Spinal cord (tissue), 9 donors: ENCODE measurements at regions not wholly inside any gene's neighbourhood (a gene's known extent, or its start where the extent isn't known, plus 50 kb on each side); places are given as distances from the start of the nearest gene placed in this dataset.
A peak's percentile ranks its signal among the peaks of the same experiment; 100 is the strongest.

Experiments
- DNase-seq, 6 donors: peaks; one replicate each; pipeline versions ENCODE4 v3.0.0 to v3.0.0-alpha.2; 2013 to 2015; ENCODE audit warnings: low spot score in 6 of 6, low read depth in 4 of 6
- H3K27ac ChIP-seq: one replicate; pipeline ENCODE4 v1.5.1; 2013; ENCODE audit warnings: low read depth, low read length, control low read depth
- H3K27me3 ChIP-seq: one replicate; pipeline ENCODE4 v1.6.1; 2013; ENCODE audit warnings: low read length; ENCODE audit not compliant: control insufficient read depth, insufficient read depth
- H3K36me3 ChIP-seq: one replicate; pipeline ENCODE4 v1.6.1; 2013; ENCODE audit warnings: low read length; ENCODE audit not compliant: control insufficient read depth, insufficient read depth
- H3K4me1 ChIP-seq: one replicate; pipeline ENCODE4 v1.6.1; 2013; ENCODE audit warnings: low read length; ENCODE audit not compliant: control insufficient read depth, insufficient read depth
- H3K4me3 ChIP-seq: one replicate; pipeline ENCODE4 v1.5.1; 2013; ENCODE audit warnings: low read depth, low read length, control low read depth
- H3K9me3 ChIP-seq: one replicate; pipeline ENCODE4 v1.6.1; 2013; ENCODE audit warnings: low read length; ENCODE audit not compliant: control insufficient read depth, insufficient read depth
- WGBS: methylation state at CpG from one replicate; pipeline ENCODE4 v1.1.5; 2013; ENCODE audit warnings: missing lambda C conversion rate; ENCODE audit not compliant: insufficient coverage; 5-methylcytosine and 5-hydroxymethylcytosine counted together
- donor health status: healthy.

- Histone ChIP-seq H3K9me3 (no peaks in the 10 kb centered on the region), H3K27me3 (no peaks in the 10 kb centered on the region), H3K4me1 (peaks cover 18% of the 10 kb centered on the region), H3K4me3 (no peak overlapping the region), H3K27ac (no peak overlapping the region), H3K36me3 (no peaks in the 10 kb centered on the region)
- DNase-seq = no peak
- WGBS = 78% methylated on average over 9 of the region's 9 CpGs
These were observed 1337.2 kb downstream of the TBC1D22A start for GRCh38 chr22:48099671-48100070.

- no peak for DNase-seq
- no peak overlapping the region for H3K27ac ChIP-seq
- H3K9me3 ChIP-seq = no peaks in the 10 kb centered on the region
- WGBS = 72% methylated on average over 8 of the region's 8 CpGs
- H3K4me3 ChIP-seq = no peak overlapping the region
- H3K4me1 ChIP-seq = peaks cover 18% of the 10 kb centered on the region
- no peaks in the 10 kb centered on the region for H3K36me3 ChIP-seq
- H3K27me3 ChIP-seq = no peaks in the 10 kb centered on the region
These were observed 1336.8 kb downstream of the TBC1D22A start for GRCh38 chr22:48099251-48099650.

- H3K4me1 ChIP-seq = peaks cover 18% of the 10 kb centered on the region
- no peaks in the 10 kb centered on the region for H3K36me3 ChIP-seq
- 87% methylated on average over 8 of the region's 10 CpGs for WGBS
- no peaks in the 10 kb centered on the region for H3K27me3 ChIP-seq
- no peak for DNase-seq
- no peaks in the 10 kb centered on the region for H3K9me3 ChIP-seq
- no peak overlapping the region for H3K4me3 ChIP-seq
- no peak overlapping the region for H3K27ac ChIP-seq
These were observed 1336.4 kb downstream of the TBC1D22A start for GRCh38 chr22:48098921-48099245.

DNA sequence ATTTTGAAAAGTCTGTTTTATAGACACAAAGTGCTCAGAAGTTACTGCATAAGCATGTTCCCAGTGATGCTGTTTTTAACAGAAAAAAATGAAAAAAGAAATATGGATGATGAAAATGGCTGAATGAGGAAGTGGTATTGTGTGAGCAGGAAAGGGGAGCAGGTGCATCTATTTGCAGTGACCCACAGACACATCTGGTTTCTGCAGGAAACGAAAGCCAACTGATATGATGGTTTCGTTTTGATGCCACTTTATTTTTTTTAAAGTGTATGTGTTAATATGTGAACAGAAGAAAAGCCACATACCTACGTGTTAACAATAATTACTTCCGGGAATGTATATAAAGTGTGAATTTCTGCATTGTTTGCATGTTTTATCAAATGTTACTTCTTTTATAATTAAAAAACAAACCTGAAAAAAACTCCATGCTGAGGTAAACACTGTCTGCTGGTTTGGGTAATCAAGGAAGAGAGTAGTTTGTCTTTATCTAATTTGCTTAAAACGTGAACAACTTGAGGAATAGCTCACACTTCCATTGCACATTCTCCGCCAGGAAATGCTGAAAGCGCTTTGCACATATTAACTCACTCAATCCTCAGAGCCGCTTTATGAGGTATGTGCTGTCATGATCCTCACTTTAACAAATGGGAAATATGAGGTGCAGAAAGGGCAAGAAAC lies 1335.9 kb downstream of the TBC1D22A start:
- DNase-seq = peak in 1 of 6 donors; percentile 48
- Histone ChIP-seq H3K9me3 (no peaks in the 10 kb centered on the region), H3K4me1 (peaks cover 15% of the 10 kb centered on the region), H3K36me3 (no peaks in the 10 kb centered on the region), H3K27ac (no peak overlapping the region), H3K4me3 (no peak overlapping the region), H3K27me3 (no peaks in the 10 kb centered on the region)
- WGBS = 40% methylated on average over 1 of the region's 8 CpGs

DNA sequence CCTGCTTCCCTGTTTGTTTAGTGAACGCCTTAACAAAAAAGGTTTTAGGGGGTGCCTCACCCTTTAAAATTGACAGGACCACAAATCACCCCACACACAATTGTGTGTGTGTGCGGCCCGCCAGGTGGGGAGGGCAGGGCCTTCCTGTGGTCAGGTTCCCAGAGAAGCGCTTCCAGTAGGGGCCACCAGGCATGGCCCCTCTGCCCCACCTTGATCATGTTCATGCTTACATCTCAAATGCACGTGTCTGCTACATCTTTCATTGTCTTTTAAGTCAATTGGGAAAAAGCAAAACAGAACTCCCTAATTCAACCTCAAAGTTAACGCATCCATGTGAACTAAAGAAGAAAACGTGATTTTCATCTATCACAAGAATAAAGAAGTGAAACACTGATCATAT lies 1335.3 kb downstream of the TBC1D22A start:
- H3K4me1 ChIP-seq = peaks cover 8% of the 10 kb centered on the region
- H3K9me3 ChIP-seq = no peaks in the 10 kb centered on the region
- 61% methylated on average over 4 of the region's 7 CpGs for WGBS
- no peak overlapping the region for H3K4me3 ChIP-seq
- no peaks in the 10 kb centered on the region for H3K27me3 ChIP-seq
- no peak for DNase-seq
- no peak overlapping the region for H3K27ac ChIP-seq
- no peaks in the 10 kb centered on the region for H3K36me3 ChIP-seq

DNA sequence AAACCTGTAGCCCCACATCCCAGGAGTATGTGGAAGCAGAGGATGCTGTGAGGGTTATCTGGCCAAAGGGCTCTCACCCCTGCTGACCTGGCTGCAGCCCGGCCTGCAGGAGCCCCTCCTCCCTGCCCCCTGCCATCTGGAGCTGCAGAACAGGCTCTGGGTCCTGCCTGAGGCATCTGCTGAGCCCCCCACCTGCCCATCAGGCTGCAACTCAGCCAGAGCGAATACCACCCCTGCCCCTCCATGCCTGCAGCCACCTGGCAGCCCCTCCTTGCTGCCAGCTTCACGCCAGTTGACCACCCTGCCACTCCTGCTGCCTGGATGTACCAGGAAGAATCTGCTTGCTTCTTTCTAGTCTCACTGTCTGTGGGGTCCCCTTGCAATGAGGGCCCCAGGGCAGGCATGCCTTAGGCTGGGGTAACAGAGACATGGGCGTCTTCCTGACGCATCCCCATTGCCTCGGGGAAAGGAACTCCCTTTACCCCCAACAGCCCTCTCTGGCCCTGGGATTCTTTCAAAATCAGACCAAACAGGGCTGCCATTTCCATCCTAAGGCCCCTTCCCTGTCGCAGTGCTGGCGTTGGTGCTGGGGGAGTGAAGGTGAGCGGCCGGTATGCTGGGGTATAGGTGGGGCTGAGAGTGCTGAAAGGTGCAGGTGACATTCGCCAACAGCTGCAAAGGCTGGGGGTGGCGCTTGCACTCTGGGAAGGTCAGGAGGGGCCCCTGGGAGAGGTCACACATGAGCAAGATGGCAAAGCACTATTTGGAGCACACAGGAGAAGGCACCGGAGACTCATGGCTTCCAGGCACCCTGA lies 1334.6 kb downstream of the TBC1D22A start:
- 67% methylated on average over 12 of the region's 13 CpGs for WGBS

DNA sequence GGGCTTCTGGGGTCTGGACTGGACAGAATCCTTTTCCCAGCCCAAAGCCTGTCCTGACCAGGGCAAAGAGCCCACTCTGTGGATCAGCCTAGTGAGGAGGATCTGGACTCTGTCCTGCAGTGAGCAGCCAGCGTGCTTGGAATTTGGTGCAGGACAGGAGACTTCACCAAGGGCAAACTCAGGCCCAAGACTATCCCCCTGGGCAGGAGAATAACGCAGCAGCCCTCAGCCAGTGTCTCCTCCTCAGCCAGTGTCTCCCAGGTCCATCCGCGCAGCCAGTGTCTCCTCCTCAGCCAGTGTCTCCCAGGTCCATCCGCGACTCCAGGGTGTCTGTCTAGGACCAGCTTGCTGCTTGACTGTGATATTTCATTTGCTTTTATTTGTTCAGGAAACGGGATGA lies 1334.0 kb downstream of the TBC1D22A start:
- WGBS = 80% methylated on average over 5 of the region's 7 CpGs
- Histone ChIP-seq H3K27ac (no peak overlapping the region), H3K27me3 (no peaks in the 10 kb centered on the region), H3K9me3 (no peaks in the 10 kb centered on the region), H3K4me3 (no peak overlapping the region), H3K36me3 (no peaks in the 10 kb centered on the region), H3K4me1 (peaks cover 8% of the 10 kb centered on the region)
- no peak for DNase-seq

More for the DNA sequence above, 1334.6 kb downstream of the TBC1D22A start:
- no peak for DNase-seq
- Histone ChIP-seq H3K4me3 (no peak overlapping the region), H3K27ac (no peak overlapping the region), H3K36me3 (no peaks in the 10 kb centered on the region), H3K4me1 (peaks cover 8% of the 10 kb centered on the region), H3K9me3 (no peaks in the 10 kb centered on the region), H3K27me3 (no peaks in the 10 kb centered on the region)

GRCh38 chr22:48093981-48094380 lies 1331.5 kb downstream of the TBC1D22A start:
- WGBS = no CpG with 5 or more reads among the region's 8 CpGs
- no peak for DNase-seq
- H3K27me3 ChIP-seq = no peaks in the 10 kb centered on the region
- H3K4me3 ChIP-seq = no peak overlapping the region
- no peak overlapping the region for H3K27ac ChIP-seq
- H3K9me3 ChIP-seq = no peaks in the 10 kb centered on the region
- peaks cover 11% of the 10 kb centered on the region for H3K4me1 ChIP-seq
- no peaks in the 10 kb centered on the region for H3K36me3 ChIP-seq

DNA sequence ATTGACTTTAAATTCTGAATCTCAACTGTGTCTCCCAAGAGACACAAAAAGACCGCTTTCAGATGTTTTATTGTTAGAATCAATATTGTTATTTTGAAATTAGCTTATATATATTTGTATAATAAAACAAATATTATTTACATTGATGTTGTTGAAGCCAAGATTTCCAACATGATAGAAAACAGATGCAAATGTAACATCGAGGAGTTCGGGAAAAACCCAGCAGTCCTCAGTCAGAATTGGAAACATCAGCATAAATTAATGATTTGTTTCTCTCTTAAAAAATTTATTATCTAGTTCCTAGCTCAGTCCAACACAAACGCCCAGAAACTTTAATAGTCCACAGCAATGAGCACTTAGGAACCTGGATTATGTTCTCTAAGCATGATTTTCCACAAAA lies 1330.4 kb downstream of the TBC1D22A start:
- Histone ChIP-seq H3K27ac (no peak overlapping the region), H3K4me1 (peaks cover 11% of the 10 kb centered on the region), H3K9me3 (no peaks in the 10 kb centered on the region), H3K4me3 (no peak overlapping the region), H3K27me3 (no peaks in the 10 kb centered on the region), H3K36me3 (no peaks in the 10 kb centered on the region)
- no peak for DNase-seq
- 67% methylated on average over 3 of the region's 4 CpGs for WGBS

GRCh38 chr22:48091656-48092223 lies 1329.3 kb downstream of the TBC1D22A start:
- 86% methylated on average over 7 of the region's 10 CpGs for WGBS
- DNase-seq = no peak

More at GRCh38 chr22:48091656-48092223, 1329.3 kb downstream of the TBC1D22A start:
- Histone ChIP-seq H3K4me1 (peaks cover 11% of the 10 kb centered on the region), H3K36me3 (no peaks in the 10 kb centered on the region), H3K9me3 (no peaks in the 10 kb centered on the region), H3K27me3 (no peaks in the 10 kb centered on the region), H3K4me3 (no peak overlapping the region), H3K27ac (no peak overlapping the region)
